ENCODE measurements at regions not wholly inside any gene's neighbourhood (a gene's known extent, or its start where the extent isn't known, plus 50 kb on each side); places are given as distances from the start of the nearest gene placed in this dataset.
"Not testable (repeated sequence)": the region's sequence is repeated elsewhere in the genome, so short reads cannot be mapped to it uniquely, and the experiment has no call there.

DNA sequence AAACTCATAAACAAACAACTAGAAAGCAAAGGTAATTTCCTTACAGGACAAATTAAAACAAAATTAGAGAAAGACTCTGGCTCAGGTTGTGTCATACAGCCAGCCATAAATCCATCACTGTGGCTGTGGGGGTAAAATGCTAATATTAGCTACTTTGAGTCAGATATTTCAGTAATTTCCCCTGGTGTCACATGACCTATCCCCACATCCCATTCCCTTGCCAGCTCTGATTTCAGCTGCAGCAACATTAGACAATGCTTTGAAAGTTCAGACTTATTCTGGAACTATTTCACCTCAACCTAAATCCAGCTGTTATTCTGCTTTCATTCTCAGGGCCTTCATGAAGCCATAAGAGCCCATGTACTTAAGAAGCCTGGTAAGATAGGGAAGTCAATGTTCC, 55.3 kb downstream of the RPL10L start:
- no peak for DNase-seq

DNA sequence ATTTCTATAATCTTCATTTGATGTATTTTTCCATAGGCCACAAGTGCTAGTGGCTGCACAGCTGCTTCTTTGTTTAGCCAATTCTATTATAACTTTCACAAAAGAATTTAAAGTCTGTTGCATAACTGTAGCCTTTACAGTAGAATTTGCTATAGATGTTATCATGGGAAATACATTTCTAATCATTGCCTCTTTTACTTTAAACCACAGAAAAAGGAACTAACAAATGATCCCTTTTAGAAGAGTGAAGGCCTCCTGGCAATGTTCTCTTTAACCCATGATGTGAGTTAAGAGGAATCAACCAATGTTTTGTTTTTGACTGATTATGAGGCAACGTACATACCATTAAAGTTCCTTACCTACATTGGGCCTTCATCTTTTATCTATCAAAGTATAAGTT, 68.8 kb downstream of the RPL10L start:
- DNase-seq: no peak

DNA sequence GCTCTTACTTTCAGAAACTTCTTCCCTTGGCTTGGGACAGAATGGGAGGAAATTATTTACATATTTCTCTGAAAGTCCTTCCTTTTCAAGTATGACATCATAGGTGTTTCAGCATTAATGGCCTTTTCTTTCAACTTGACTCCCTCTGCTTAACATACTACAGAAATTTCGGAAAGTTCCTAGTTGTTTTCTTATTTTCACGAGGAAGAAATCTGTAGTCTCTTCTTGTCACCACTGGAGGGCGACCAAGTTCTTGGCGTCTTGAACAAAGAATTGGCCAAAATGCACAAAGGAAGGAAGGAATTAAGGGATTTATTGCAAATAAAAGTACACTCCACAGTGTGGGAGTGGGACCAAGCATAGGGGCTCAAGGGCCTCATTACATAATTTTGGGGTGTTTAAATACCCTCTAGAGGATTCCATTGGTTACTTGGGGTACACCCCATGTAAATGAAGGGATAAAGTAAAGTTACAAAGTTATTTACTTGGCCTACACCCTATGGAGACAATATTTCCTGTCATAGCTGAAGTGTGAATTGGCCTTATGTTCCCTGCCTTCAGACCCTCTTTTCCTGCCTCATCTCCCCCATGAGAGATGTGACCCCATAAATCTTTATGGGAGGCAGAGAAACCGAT, 70.4 kb downstream of the RPL10L start:
- peak; percentile 60 for DNase-seq

DNA sequence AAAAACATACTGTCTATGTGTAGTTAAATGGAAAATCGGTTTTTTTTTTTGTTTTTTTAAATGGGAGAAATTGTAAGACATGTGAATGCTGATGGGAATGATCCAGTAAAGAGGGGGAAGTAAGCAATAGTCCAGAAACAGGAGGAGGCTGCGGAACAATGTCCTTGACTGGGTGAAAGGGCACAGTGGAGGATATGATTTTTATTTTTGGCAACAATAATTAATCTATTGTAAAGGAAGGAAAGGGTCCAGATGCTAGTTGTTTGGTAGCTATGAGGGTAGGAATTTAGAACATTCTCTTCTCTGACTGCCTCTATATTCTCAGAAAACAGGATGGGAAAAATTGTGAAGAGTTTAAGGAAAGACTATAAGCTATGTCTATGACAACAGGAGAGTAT, 76.6 kb downstream of the RPL10L start:
- no peak for DNase-seq

DNA sequence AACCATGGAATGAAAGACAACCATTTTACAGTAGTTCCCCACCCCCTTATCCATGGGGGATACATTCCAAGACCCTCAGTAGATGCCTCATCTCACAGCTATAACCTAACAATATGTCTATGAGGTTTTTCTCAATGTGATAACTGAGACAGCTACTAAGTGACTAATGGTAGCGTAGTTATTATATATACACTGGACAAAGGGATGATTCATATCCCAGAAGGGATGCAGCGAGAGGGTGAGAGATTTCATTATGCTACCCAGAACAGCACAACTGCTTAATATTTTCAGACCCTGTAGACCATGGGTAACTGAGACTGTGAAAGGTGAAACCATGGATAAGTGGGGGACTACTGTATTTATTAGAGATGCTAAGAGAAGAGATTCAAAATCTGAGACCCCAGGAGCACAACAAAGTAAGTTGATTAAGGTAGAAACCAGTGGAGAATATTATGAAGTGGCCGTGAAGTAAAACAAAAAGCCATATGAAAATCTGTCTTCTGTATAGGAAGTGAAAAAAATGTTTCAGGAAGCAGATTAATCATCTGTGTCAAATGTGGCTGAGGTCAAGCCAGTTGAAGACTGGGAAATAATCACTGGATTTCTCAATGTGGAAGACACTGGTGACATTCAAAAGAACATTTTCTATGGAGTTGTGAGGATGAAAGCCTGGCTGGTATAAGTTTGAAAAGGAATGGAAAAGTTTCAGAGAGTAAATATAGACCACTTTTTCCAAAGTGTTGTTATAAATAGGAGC, 77.2 kb downstream of the RPL10L start:
- DNase-seq: no peak

DNA sequence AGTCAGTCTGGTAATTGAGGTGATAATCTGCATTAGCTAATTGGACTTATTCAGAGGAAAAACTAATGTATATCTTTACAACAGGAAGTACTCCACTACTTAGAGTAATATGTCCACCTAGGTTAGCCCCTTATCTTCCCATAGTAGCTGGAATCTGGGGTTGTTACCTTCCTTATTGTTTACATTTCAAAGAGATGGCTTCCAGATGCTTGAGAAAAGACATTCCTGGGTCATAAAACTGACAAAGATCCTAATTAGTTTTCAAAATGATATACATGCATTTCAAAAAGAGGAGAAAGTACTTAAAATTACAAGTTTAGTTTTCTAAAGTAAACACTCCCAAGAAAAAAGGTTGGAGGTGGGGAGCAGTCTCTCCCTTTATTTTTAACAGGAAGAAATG, 78.1 kb downstream of the RPL10L start:
- DNase-seq: no peak

DNA sequence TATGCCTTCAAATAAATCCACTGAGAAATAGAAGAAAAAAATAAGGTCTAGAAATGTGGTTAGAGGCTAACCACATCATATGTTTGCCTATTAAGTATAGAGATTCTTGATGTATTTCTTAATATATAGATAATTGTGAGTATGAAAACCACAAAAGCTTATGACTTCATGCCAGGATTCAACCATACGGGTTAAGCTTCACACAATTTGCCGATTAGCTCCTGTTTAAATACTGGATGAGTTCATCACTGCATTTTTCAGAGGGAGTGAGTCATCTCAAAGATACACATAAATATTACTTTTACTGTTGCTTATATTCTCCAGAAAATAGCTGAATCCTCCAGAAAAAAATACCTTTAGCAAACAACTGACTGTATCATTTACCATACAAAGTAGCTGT, 79.6 kb downstream of the RPL10L start:
- DNase-seq: no peak

DNA sequence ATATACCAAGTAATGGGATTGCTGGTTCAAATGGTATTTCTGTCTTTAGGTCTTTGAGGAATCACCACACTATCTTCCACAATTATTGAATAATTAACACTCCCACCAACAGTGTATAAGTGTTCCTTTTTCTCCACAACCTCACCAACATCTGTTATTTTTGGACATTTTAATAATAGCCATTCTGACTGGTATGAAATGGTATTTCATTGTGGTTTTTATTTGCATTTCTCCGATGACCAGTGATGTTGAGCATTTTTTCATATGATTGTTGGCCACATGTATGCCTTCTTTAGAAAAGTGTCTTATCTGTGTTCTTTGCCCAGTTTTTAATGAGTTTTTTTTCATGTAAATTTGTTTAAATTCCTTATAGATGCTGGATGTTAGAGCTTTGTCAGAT, 83.4 kb downstream of the RPL10L start:
- DNase-seq: not testable (repeated sequence)

DNA sequence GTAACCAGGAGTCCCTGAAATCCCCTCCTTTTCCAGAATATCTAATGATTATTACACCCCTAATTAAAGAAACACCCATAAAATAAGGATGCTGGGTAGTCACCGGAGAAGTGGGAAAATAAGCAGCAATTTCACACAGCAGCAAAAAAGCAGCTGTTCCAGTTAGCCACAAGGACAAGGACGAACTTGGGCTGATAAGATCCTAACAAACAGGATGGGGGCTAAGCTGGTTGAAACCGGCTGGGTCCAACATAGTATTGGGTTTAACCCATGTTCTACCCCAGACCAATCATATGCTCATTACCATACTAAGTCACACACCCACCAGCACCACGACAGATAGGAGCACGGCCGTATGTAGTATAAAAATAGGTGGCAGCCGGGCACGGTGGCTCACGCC, 100.7 kb downstream of the RPL10L start:
- no peak for DNase-seq

DNA sequence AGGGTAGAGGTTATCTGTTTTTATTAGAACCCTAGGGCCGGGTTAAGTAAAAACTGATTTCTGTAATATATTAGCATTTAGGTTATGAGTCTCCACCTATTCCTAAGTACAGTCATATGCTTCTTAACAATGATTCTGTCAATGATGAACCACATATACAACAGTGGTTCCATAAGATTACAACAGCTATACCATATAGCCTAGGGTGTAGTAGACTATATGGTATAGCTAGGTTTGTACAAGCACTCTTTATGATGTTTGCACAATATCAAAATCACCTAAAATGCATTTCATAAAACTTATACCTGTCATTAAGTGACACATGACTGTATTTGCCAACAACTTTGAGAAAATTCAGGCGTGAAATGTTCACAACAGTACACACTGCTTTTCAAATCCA, 110.6 kb downstream of the RPL10L start:
- no peak for DNase-seq

DNA sequence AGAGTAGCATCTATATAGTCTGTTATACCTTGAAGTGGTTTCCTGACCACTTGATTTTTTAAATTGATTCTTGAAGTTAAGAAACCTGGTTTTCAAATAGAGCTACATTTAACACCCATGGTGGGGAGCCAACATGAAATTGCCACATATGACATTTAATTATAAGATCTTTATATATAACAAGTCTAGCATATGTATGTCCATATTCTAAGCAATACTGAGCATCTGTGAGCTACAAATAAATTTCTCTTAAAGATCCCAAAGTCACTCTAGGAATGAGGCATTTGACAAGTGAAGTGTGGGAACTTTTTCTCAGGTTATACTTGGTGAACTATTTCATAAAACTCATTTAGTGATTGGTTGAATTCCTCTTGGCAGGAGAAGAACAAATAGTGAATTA, 132.5 kb downstream of the RPL10L start:
- DNase-seq: no peak

DNA sequence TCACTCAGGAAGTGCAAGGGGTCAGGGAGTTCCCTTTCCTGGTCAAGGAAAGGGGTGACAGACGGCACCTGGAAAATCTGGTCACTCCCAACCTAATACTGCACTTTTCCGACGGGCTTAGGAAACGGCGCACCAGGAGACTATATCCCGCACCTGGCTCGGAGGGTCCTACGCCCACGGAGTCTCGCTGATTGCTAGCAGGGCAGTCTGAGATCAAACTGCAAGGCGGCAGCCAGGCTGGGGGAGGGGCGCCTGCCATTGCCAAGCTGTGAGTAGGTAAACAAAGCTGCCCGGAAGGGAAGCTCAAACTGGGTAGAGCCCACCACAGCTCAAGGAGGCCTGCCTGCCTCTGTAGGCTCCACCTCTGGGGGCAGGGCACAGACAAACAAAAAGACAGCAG, 142.8 kb downstream of the RPL10L start:
- DNase-seq: not testable (repeated sequence)

DNA sequence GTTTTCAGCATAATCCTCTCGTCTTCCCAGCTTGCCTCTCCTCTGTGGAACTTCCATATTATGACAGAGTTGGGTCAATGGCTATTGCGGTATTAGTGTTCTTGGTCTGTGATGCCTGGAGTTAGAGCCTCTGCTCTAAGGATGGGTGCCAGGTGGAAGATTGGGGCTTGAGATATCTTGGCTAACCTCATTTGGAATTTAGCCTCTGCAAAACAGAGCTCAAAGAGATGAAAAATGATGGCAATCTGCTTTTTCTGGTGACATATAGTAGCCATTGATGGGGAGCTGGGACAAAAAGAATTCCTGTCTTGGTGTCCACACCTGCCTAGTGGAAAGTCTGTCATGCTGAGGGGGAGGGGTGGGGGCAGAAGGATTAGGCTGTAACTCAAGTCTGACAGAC, 152.1 kb downstream of the RPL10L start:
- DNase-seq: peak; percentile 4

DNA sequence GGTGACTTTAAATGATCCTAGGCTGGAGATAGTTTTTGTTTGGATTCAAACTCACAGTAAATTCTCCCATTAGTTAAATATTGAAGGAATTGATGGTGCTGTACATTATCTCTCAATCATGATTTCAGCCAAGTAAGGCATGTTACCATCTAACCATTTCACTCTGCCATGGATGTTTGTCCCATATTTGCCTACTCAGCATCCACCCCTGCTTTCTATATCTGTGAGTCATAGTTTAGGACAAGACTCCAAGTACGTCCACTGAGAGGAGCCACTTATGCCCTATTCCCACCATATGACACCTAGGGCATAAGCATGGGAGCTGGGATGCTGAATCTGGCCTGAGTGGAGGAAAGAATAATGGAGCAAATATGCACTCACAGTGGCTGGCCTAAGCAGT, 155.2 kb downstream of the RPL10L start:
- DNase-seq: no peak

DNA sequence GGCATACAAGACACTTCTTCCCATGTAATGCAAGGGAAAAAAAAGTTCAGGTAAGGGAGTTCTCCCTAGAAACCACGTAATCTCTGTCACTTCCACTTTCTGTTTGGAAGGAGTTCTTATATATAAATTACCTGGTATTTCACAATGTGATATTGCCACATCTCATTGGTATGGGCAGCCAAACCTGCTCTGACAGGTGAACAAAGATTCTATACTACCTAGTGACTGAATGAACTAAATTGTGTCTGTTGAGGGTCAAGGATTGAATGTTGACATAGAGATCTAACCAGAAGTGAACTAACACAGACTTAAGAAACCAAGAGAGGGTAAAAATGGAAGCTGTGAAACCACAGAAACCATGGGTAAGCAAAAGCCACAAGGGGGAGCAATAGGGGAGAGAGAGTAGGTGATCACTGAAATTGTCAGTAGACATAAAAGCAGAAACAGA, 161.3 kb downstream of the RPL10L start:
- peak; percentile 50 for DNase-seq

DNA sequence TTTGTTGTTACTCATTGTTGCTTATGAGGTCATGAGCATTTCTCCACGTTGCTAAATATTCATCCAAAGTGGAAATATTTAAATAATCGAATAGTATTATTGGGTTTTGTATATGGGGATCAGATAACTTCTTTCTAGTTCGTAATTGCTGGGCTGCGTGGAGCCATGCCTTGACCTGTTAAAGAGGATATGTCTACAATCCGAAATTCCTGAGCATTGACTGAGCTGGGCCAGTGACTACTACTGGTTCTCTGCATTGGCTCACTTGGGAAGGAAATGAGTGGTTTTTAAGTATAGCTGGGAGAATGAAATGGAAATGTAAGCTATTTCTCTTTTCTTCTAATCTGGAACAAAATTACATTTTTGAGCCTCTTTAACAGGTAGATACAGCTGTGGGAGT, 163.2 kb downstream of the RPL10L start:
- no peak for DNase-seq

DNA sequence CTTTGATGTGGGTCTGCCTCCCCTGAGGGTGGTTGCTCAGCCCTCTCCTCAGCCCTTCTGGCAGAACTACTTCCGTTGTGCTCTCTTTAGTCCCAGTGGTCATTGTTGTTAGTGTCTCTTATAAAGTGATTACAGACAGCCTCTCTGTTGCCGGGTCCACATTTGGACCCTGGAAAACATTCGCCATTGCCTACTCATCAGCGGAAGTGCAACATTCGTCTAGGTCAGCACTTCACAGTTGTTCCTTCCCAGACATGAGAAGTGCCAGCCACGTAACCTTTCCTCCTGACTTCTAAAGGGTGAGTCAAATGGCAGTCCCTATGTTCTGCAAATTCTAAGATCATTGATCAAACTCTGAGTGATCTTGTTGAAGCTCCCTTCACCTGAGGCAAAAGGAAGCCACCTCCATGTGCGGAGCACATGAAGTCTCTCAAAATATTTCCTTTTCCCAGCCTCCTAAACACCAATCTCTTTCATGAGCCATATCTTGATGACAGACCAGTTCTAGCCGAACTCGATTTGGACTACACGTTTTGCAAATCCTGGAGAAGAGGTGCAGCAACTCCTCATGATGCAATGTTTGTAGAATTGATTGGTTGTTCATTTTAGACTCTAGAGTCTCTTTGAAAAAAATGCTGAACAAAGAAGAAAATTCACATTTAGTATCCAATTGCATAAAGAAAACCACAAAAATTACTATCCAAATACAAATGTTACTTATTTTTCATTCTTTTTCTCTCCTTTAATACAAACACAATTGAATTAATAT, 163.8 kb downstream of the RPL10L start:
- DNase-seq: no peak

DNA sequence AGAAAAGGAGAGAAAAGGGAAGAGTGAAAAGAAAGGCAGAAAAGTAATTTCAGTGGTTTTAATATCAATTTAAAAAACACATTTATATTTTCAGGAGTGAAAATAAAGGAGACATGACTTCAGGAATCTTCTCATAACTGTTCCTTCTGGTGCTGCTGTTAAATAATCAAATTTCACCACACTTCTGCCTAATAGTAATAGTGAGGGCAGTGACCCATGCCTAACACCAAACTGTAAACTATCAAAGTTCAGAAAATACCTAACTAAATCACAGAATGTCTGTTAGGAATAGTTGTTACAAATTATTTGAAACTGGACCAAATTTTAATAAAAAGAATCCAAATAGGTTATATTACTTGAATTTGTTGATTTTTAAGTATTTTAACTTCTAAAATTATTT, 169.4 kb downstream of the RPL10L start:
- DNase-seq: no peak

DNA sequence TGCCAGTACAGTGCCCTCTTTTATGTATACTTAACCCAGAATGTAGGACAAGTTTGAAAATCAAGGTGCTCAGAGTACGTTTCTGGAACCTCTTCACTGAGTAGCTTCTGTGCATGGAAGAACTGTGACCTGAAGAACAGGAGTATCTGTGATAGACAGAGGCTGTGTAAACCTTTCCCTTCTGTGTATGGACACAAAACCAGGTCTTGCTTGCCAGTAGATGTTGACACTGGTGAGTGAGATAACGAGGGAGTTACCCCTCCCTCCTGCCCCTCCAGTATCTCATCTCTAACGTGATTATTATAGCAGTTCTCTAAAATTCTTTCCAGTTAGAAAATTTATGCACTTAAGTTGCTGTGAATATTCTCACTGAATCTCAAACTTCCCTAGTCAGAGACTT, 170.8 kb downstream of the RPL10L start:
- DNase-seq: no peak

DNA sequence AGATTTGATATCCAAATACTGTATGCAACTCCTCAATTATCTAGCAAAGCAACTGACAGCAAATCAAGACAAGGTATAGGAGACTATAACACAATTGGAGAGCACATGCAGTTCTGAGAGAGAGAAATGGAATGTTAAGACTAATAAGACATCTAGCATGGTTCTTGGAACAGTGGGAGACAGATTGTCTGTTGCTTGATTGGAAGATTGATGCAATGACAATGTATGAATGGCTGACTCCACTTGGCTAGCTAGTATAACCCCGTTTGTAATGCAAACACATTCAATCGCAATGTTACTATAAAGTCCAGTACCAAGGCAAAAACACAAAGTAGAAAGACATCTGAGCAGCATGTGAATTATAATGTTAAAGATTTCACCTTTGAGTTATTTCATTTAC, 179.3 kb downstream of the RPL10L start:
- DNase-seq: no peak

DNA sequence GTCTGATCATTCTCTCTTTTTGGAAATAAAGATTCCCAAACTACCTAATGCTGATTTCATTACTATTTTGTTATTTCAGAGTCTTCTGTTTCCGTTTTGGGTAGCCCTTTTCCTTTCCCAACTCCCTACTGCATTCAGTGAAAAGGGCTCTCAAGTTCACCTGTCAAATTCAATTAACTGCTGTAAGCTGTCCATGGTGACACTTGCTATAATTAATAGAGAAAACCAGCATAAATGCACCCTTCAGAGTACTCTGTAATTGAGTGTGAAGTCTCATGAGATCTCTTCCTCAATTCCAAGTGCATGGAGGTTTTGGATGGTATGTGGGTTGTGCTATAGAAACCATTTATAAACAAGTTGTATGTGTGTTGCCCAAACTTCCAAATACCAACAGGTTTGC, 187.2 kb downstream of the RPL10L start:
- DNase-seq: no peak

DNA sequence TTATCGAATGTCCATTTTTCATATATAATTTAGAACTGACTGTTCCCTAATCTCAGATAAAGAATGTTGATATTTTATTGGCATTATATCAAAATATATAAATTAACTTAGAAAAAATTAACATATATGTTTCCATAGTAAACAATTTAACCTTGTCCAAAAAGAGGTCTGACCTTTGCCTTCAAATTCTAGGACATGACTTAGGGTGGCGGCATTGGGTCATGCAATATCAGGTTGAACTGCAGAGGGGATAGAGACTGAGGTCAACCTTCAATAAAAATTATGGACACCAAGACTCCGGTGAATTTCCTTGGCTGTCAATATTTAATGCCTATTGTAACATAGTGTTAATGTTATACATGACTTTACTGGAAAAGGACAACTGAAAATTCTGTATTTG, 199.8 kb downstream of the RPL10L start:
- no peak for DNase-seq

DNA sequence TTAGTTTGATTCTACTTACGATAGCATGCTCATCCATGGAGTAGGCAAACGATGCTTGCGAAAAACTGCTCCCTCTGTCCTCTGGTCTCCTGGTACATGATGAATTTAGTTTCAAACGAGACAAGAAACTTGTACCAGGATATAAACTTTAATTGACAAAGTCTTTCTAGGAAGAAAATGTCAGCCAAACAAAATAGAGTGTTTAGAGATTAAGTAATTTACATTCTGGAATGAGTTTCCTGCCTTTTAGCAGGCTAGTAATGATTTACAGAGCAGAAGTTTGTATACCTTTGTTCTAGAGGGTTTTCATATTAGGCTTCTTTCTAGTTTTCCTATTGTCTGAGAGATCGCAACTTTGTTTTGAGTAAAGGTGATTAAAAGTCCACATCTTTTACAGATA, 206.9 kb downstream of the RPL10L start:
- no peak for DNase-seq

DNA sequence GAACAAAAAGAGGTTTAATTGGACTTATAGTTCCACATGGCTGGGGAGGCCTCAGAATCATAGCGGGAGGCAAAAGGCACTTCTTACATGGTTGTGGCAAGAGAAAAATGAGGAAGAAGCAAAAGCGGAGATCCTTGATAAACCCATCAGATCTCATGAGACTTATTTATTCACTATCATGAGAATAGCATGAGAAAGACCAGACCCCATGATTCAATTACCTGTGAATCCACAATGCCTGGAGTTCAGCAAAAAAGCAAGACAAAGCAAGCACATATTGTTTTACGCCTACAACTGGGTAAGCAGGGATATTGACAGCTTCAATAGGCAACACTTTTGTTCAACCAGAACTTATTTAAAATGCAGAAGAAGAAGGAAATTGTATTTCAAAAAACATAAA, 218.2 kb downstream of the RPL10L start:
- DNase-seq: no peak

Measured in NCI-H82 (cell line).